Breast epithelium (tissue), 3 donors: ENCODE measurements at regions not wholly inside any gene's neighbourhood (a gene's known extent, or its start where the extent isn't known, plus 50 kb on each side); places are given as distances from the start of the nearest gene placed in this dataset.

Source experiments
- POLR2A ChIP-seq: fragments of 450-650 bp; IDR thresholded peaks from one replicate; pipeline ENCODE4 v1.6.1; 2016; ENCODE audit warnings: antibody characterized with exemption, mild to moderate bottlenecking, moderate library complexity
- TF ChIP-seq, protein P1 (sequence below), 3 donors: fragments of 450-650 bp; IDR thresholded peaks; one replicate each; pipeline ENCODE4 v1.5.1; 2016 to 2017; ENCODE audit warnings: antibody characterized with exemption in 3 of 3, mild to moderate bottlenecking in 3 of 3, moderate library complexity in 3 of 3

DNA sequence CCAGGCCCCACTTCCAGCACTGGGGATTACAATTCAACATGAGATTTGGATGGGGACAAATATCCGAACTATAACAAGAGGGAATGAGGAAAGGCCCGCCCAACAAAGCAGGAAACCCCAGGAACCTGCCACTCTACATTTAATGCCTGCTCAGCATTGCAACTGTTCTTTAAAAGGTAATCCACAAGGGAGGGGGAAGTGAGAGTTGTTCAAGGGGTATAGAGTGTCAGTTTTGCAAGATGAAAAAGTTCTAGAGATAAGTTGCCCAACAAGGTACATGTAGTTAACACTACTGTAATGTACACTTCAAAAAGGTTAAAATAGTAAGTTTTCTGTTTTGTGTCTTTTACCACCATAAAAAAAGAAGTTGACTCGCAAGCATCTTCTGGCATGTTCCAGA lies 137.6 kb downstream of the MBD2 start:
- TF ChIP-seq, protein P1, sequence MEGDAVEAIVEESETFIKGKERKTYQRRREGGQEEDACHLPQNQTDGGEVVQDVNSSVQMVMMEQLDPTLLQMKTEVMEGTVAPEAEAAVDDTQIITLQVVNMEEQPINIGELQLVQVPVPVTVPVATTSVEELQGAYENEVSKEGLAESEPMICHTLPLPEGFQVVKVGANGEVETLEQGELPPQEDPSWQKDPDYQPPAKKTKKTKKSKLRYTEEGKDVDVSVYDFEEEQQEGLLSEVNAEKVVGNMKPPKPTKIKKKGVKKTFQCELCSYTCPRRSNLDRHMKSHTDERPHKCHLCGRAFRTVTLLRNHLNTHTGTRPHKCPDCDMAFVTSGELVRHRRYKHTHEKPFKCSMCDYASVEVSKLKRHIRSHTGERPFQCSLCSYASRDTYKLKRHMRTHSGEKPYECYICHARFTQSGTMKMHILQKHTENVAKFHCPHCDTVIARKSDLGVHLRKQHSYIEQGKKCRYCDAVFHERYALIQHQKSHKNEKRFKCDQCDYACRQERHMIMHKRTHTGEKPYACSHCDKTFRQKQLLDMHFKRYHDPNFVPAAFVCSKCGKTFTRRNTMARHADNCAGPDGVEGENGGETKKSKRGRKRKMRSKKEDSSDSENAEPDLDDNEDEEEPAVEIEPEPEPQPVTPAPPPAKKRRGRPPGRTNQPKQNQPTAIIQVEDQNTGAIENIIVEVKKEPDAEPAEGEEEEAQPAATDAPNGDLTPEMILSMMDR (IDR thresholded peaks at IDR 0.05): no peak
- TF ChIP-seq POLR2A: no peak
